H9 (cell line): ENCODE measurements at regions not wholly inside any gene's neighbourhood (a gene's known extent, or its start where the extent isn't known, plus 50 kb on each side); places are given as distances from the start of the nearest gene placed in this dataset.

Source experiments
- DNase-seq: peaks from one replicate; pipeline ENCODE4 v3.0.0-alpha.2; 2017
- H2AFZ ChIP-seq: one replicate; pipeline ENCODE4 v1.6.1; 2013; ENCODE audit warnings: mild to moderate bottlenecking, low read length, control low read depth, moderate library complexity
- H2AK5ac ChIP-seq: 2 replicates; pipeline ENCODE4 v1.6.1; 2013; ENCODE audit warnings: low read length, control low read depth, mixed read lengths; ENCODE audit not compliant: insufficient read length
- H2BK120ac ChIP-seq: one replicate; pipeline ENCODE4 v1.6.1; 2013; ENCODE audit warnings: low read depth, mild to moderate bottlenecking, low read length, control low read depth, inconsistent platforms; ENCODE audit not compliant: poor library complexity, severe bottlenecking
- H2BK12ac ChIP-seq: 2 replicates; pipeline ENCODE4 v1.6.1; 2013; ENCODE audit warnings: low read length, control low read depth, mixed read lengths, low read depth; ENCODE audit not compliant: insufficient read length
- H2BK15ac ChIP-seq: 2 replicates; pipeline ENCODE4 v1.6.1; 2013; ENCODE audit warnings: low read depth, low read length, control low read depth
- H2BK20ac ChIP-seq: one replicate; pipeline ENCODE4 v1.6.1; 2013; ENCODE audit warnings: low read depth, mild to moderate bottlenecking, low read length, control low read depth, inconsistent platforms; ENCODE audit not compliant: poor library complexity, severe bottlenecking
- H2BK5ac ChIP-seq: 2 replicates; pipeline ENCODE4 v1.6.1; 2013; ENCODE audit warnings: low read length, control low read depth, mixed read lengths; ENCODE audit not compliant: insufficient read length
- H3K14ac ChIP-seq: 2 replicates; pipeline ENCODE4 v1.6.1; 2013; ENCODE audit warnings: low read length, control low read depth; ENCODE audit not compliant: insufficient read depth
- H3K18ac ChIP-seq: 2 replicates; pipeline ENCODE4 v1.6.1; 2013; ENCODE audit warnings: low read depth, mild to moderate bottlenecking, mixed read lengths, low read length, control low read depth; ENCODE audit not compliant: insufficient read length
- H3K23ac ChIP-seq: 2 replicates; pipeline ENCODE4 v1.6.1; 2013; ENCODE audit warnings: low read length, control low read depth, mixed read lengths, low read depth; ENCODE audit not compliant: insufficient read length
- H3K23me2 ChIP-seq: 2 replicates; pipeline ENCODE4 v1.6.1; 2013; ENCODE audit warnings: low read depth, mild to moderate bottlenecking, mixed read lengths, low read length, control low read depth; ENCODE audit not compliant: insufficient read length, poor library complexity, severe bottlenecking
- H3K27ac ChIP-seq: 2 replicates; pipeline ENCODE4 v1.5.1; 2013; ENCODE audit warnings: low read length, control low read depth, mixed read lengths, low read depth; ENCODE audit not compliant: insufficient read length
- H3K27me3 ChIP-seq: 2 replicates; pipeline ENCODE4 v1.6.1; 2013; ENCODE audit warnings: low read length, control low read depth, inconsistent platforms; ENCODE audit not compliant: insufficient read depth
- H3K4ac ChIP-seq: 2 replicates; pipeline ENCODE4 v1.6.1; 2013; ENCODE audit warnings: low read depth, mild to moderate bottlenecking, control low read depth, inconsistent platforms, low read length, moderate library complexity
- H3K4me1 ChIP-seq: 2 replicates; pipeline ENCODE4 v1.6.1; 2013; ENCODE audit warnings: low read length, control low read depth, inconsistent platforms; ENCODE audit not compliant: insufficient read depth
- H3K4me2 ChIP-seq: 2 replicates; pipeline ENCODE4 v1.6.1; 2013; ENCODE audit warnings: low read length, control low read depth, mixed read lengths; ENCODE audit not compliant: insufficient read length, insufficient read depth
- H3K56ac ChIP-seq: 2 replicates; pipeline ENCODE4 v1.6.1; 2013; ENCODE audit warnings: low read depth, mild to moderate bottlenecking, mixed read lengths, low read length, control low read depth; ENCODE audit not compliant: insufficient read length
- H3K79me1 ChIP-seq: 2 replicates; pipeline ENCODE4 v1.6.1; 2013; ENCODE audit warnings: low read depth, mild to moderate bottlenecking, moderate library complexity, low read length, control low read depth, inconsistent platforms; ENCODE audit not compliant: insufficient read depth, poor library complexity, severe bottlenecking
- H3K79me2 ChIP-seq: 2 replicates; pipeline ENCODE4 v1.6.1; 2013; ENCODE audit warnings: low read length, control low read depth, inconsistent platforms; ENCODE audit not compliant: insufficient read depth
- H3K9ac ChIP-seq: 2 replicates; pipeline ENCODE4 v1.6.1; 2013; ENCODE audit warnings: low read length, control low read depth, mixed read lengths; ENCODE audit not compliant: insufficient read length; ENCODE audit errors: extremely low read depth
- H3K9me3 ChIP-seq: one replicate; pipeline ENCODE4 v1.6.1; 2013; ENCODE audit warnings: low read depth, low read length, inconsistent platforms; ENCODE audit not compliant: control insufficient read depth
- H3T11ph ChIP-seq: one replicate; pipeline ENCODE4 v1.6.1; 2013; ENCODE audit warnings: mild to moderate bottlenecking, low read length, control low read depth, inconsistent platforms
- H4K20me1 ChIP-seq: one replicate; pipeline ENCODE4 v1.6.1; 2013; ENCODE audit not compliant: control insufficient read depth, insufficient read length, insufficient read depth
- H4K5ac ChIP-seq: 2 replicates; pipeline ENCODE4 v1.6.1; 2013; ENCODE audit warnings: low read depth, mild to moderate bottlenecking, mixed read lengths, low read length, control low read depth; ENCODE audit not compliant: insufficient read length
- H4K8ac ChIP-seq: replicated peaks from 2 replicates; pipeline ENCODE4 v1.6.1; 2013; ENCODE audit warnings: low read length, control low read depth, mixed read lengths, low read depth; ENCODE audit not compliant: insufficient read length
- H4K91ac ChIP-seq: 2 replicates; pipeline ENCODE4 v1.6.1; 2013; ENCODE audit warnings: low read depth, mild to moderate bottlenecking, moderate library complexity, mixed read lengths, low read length, control low read depth; ENCODE audit not compliant: insufficient read length
- H3K27ac Mint-ChIP-seq, 3 experiments: 2 replicates in 2 of 3; 3 replicates in 1 of 3; pipeline ENCODE4 v1.8.0; 2020 to 2021; ENCODE audit warnings: mixed read lengths in 3 of 3, mild to moderate bottlenecking in 1 of 3, moderate library complexity in 1 of 3
- H3K27me3 Mint-ChIP-seq: 2 replicates; pipeline ENCODE4 v1.8.0; 2021; ENCODE audit warnings: low read depth, mild to moderate bottlenecking, moderate library complexity, mixed read lengths
- H3K36me3 Mint-ChIP-seq, 3 experiments: 2 replicates in 2 of 3; 3 replicates in 1 of 3; pipeline ENCODE4 v1.8.0; 2020 to 2021; ENCODE audit warnings: low read depth in 3 of 3, mixed read lengths in 3 of 3; ENCODE audit not compliant: insufficient read depth in 1 of 3
- H3K4me1 Mint-ChIP-seq, 2 experiments: 2 replicates each; pipeline ENCODE4 v1.8.0; 2020; ENCODE audit warnings: mixed read lengths in 2 of 2
- H3K4me3 Mint-ChIP-seq, 2 experiments: 2 replicates in 1 of 2; 3 replicates in 1 of 2; pipeline ENCODE4 v1.8.0; 2020 to 2021; ENCODE audit warnings: mild to moderate bottlenecking in 2 of 2, mixed read lengths in 2 of 2, moderate library complexity in 1 of 2
- H3K9me3 Mint-ChIP-seq, 2 experiments: 2 replicates in 1 of 2; 3 replicates in 1 of 2; pipeline ENCODE4 v1.8.0; 2020; ENCODE audit warnings: mild to moderate bottlenecking in 2 of 2, mixed read lengths in 2 of 2, moderate library complexity in 1 of 2
- CTCF ChIP-seq: fragments of 200-600 bp; sonication (generic); conservative IDR thresholded peaks from 3 replicates; pipeline ENCODE4 v1.8.0; 2021; ENCODE audit warnings: antibody characterized with exemption, mild to moderate bottlenecking
- WGBS: extraction: QIAGEN DNeasy Blood & Tissue Kit; methylation state at CpG from one replicate; pipeline ENCODE4 v1.1.7; 2013; ENCODE audit warnings: missing lambda C conversion rate, low lambda C conversion rate, mixed read lengths; ENCODE audit not compliant: insufficient read length; ENCODE audit errors: extremely low coverage; 5-methylcytosine and 5-hydroxymethylcytosine counted together

GRCh38 chr12:5170844-5171243 lies 127.2 kb downstream of the KCNA5 start:
- no peak for TF ChIP-seq CTCF

More at GRCh38 chr12:5170844-5171243, 127.2 kb downstream of the KCNA5 start:
- Histone ChIP-seq H3K4me1 (peaks cover 2% of the 10 kb centered on the region; the same call in 1 of the 2 replicates), H4K5ac (no peak overlapping the region), H3K18ac (no peak overlapping the region), H3K9me3 (no peaks in the 10 kb centered on the region), H2BK5ac (no peak overlapping the region), H3K23ac (no peak overlapping the region), H3K56ac (no peak overlapping the region), H2BK20ac (no peak overlapping the region), H2AFZ (no peak overlapping the region), H4K20me1 (no peaks in the 10 kb centered on the region), H3T11ph (no peak overlapping the region), H3K27me3 (no peaks in the 10 kb centered on the region), H3K27ac (no peak overlapping the region), H2BK120ac (no peak overlapping the region), H3K4me2 (no peak overlapping the region), H3K14ac (no peak overlapping the region), H4K8ac (no peak overlapping the region), H4K91ac (no peak overlapping the region), H2BK15ac (no peak overlapping the region), H3K9ac (no peak overlapping the region), H2BK12ac (no peak overlapping the region), H3K79me2 (no peaks in the 10 kb centered on the region), H3K79me1 (no peaks in the 10 kb centered on the region), H3K23me2 (no peaks in the 10 kb centered on the region), H2AK5ac (no peak overlapping the region), H3K4ac (no peak overlapping the region)
- no peaks in the 10 kb centered on the region for H3K36me3 Mint-ChIP-seq
- no peaks in the 10 kb centered on the region for H3K9me3 Mint-ChIP-seq
- peaks cover 1% of the 10 kb centered on the region for H3K27me3 Mint-ChIP-seq
- H3K4me3 Mint-ChIP-seq, result no peak overlapping the region
- H3K4me1 Mint-ChIP-seq, result peaks cover 11 to 16% of the 10 kb centered on the region in 2 experiments
- no peak overlapping the region for H3K27ac Mint-ChIP-seq
- DNase-seq, result no peak
- no CpG with 5 or more reads among the region's 5 CpGs for WGBS
